ENCODE measurements at regions not wholly inside any gene's neighbourhood (a gene's known extent, or its start where the extent isn't known, plus 50 kb on each side); places are given as distances from the start of the nearest gene placed in this dataset.
A peak's percentile ranks its signal among the peaks of the same experiment; 100 is the strongest.
"Not testable (repeated sequence)": the region's sequence is repeated elsewhere in the genome, so short reads cannot be mapped to it uniquely, and the experiment has no call there.

GRCh38 chr5:159543326-159543725 is 213.0 kb upstream of the IL12B start:
- DNase-seq: no peak

- no peak for DNase-seq
Observed at GRCh38 chr5:159545156-159545555, 214.9 kb upstream of the IL12B start.

GRCh38 chr5:159547466-159548195 is 217.3 kb upstream of the IL12B start:
- DNase-seq: no peak

GRCh38 chr5:159548517-159548916 is 218.2 kb upstream of the IL12B start:
- no peak for DNase-seq

- DNase-seq: no peak
Observed at GRCh38 chr5:159549046-159549445, 218.8 kb upstream of the IL12B start.

GRCh38 chr5:159550951-159551350 is 220.7 kb upstream of the IL12B start:
- no peak for DNase-seq

- DNase-seq: no peak
Observed at GRCh38 chr5:159552751-159553150, 222.5 kb upstream of the IL12B start.

GRCh38 chr5:159553792-159554191 is 223.5 kb upstream of the IL12B start:
- DNase-seq: no peak

GRCh38 chr5:159555084-159555483 is 224.8 kb upstream of the IL12B start:
- DNase-seq: no peak

GRCh38 chr5:159559337-159559736 is 229.1 kb upstream of the IL12B start:
- DNase-seq: no peak

- DNase-seq: no peak
Observed at GRCh38 chr5:159560088-159560487, 229.8 kb upstream of the IL12B start.

GRCh38 chr5:159564031-159564430 is 233.7 kb upstream of the IL12B start:
- peak; percentile 74 for DNase-seq

GRCh38 chr5:159566832-159567231 is 236.5 kb upstream of the IL12B start:
- peak; percentile 5 for DNase-seq

GRCh38 chr5:159567461-159567860 is 237.2 kb upstream of the IL12B start:
- DNase-seq: no peak

- no peak for DNase-seq
Observed at GRCh38 chr5:159571501-159572244, 241.4 kb upstream of the IL12B start.

- no peak for DNase-seq
Observed at GRCh38 chr5:159576902-159577301, 246.6 kb upstream of the IL12B start.

GRCh38 chr5:159581502-159582249 is 251.4 kb upstream of the IL12B start:
- peak; percentile 37 for DNase-seq

GRCh38 chr5:159582756-159583541 is 252.7 kb upstream of the IL12B start:
- no peak for DNase-seq

- no peak for DNase-seq
Observed at GRCh38 chr5:159586921-159587320, 256.6 kb upstream of the IL12B start.

GRCh38 chr5:159588941-159589340 is 258.7 kb upstream of the IL12B start:
- DNase-seq: no peak

- no peak for DNase-seq
Observed at GRCh38 chr5:159593518-159594073, 263.3 kb upstream of the IL12B start.

- not testable (repeated sequence) for DNase-seq
Observed at GRCh38 chr5:159595561-159595960, 265.3 kb upstream of the IL12B start.

GRCh38 chr5:159601216-159601615 is 270.9 kb upstream of the IL12B start:
- no peak for DNase-seq

All from NCI-H1694 (cell line).